GM21786 (cell line): ENCODE measurements at regions not wholly inside any gene's neighbourhood (a gene's known extent, or its start where the extent isn't known, plus 50 kb on each side); places are given as distances from the start of the nearest gene placed in this dataset.

Experiments
- ATAC-seq: cut with Tn5 transposase; IDR thresholded peaks from one replicate; pipeline ENCODE4 v1.9.1; 2021; ENCODE audit not compliant: unreplicated experiment

GRCh38 chr7:55641273-55641691 lies 69.0 kb upstream of the VOPP1 start:
- ATAC-seq: peak; percentile 75

GRCh38 chr7:55639640-55640039 lies 67.3 kb upstream of the VOPP1 start:
- ATAC-seq: no peak

GRCh38 chr7:55629051-55629677 lies 56.9 kb upstream of the VOPP1 start:
- ATAC-seq: no peak

GRCh38 chr7:55624813-55625212 lies 52.5 kb upstream of the VOPP1 start:
- no peak for ATAC-seq

GRCh38 chr7:55623617-55624016 lies 51.3 kb upstream of the VOPP1 start:
- ATAC-seq: no peak

GRCh38 chr7:55622241-55622640 lies 49.9 kb upstream of the VOPP1 start:
- ATAC-seq: no peak
